ENCODE measurements at regions not wholly inside any gene's neighbourhood (a gene's known extent, or its start where the extent isn't known, plus 50 kb on each side); places are given as distances from the start of the nearest gene placed in this dataset.
A peak's percentile ranks its signal among the peaks of the same experiment; 100 is the strongest.

DNA sequence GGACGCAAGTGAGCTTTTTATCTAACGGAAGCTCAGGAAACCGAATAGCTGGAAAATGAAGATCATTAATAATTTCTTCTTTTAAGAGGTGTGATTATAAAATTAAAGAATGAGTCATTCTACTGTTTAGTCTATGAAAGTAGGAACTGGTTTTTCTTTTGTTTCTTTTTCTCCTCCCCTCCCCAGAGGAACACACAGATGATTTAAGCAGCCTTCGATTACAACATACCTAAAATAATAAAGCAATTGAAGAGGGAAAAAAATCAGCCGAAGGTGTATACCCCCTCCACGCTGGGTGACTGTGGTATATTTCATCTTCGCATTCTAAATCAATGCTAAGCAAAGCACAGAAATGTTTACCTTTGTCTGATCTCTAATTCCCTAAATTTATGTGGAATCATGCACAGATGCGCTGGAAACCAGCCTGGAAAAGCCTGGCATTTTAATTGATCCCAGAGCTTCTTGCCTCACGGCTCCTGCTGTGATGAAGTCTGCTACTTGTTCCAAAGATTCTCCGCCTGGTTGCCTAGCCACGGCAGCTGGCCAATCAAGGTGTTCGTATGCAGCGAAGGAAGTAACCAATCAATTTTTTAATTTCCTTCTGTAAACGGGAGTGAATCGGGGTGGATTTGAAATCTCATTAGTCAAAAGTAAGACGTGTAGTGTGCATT lies 133.9 kb downstream of the FANCF start:
- H3K4me3 ChIP-seq (ENCODE audit: low read length in 3 of 3), result no peak overlapping the region
- no peaks in the 10 kb centered on the region for H3K9me3 ChIP-seq (ENCODE audit: control insufficient read depth in 2 of 3, insufficient read depth in 1 of 3, low read length in 3 of 3)
- no peak overlapping the region for H3K27ac ChIP-seq (ENCODE audit: low read depth in 2 of 2, low read length in 2 of 2)
- DNase-seq, result peak in 3 of 5 donors; percentile 9 to 16 (median 10)
- H3K9ac ChIP-seq (ENCODE audit: low read length in 3 of 3), result no peak overlapping the region
- no peaks in the 10 kb centered on the region for H3K27me3 ChIP-seq (ENCODE audit: control insufficient read depth, insufficient read depth, low read length)
- no peaks in the 10 kb centered on the region for H3K4me1 ChIP-seq (ENCODE audit: control insufficient read depth in 2 of 3, insufficient read depth in 2 of 3, low read depth in 1 of 3, low read length in 3 of 3)
- no peaks in the 10 kb centered on the region for H3K36me3 ChIP-seq (ENCODE audit: control insufficient read depth in 2 of 3, insufficient read depth in 3 of 3, low read length in 3 of 3)
- intact Hi-C loops (cut with DNase I), result no loop called here
- TF ChIP-seq, protein P1, sequence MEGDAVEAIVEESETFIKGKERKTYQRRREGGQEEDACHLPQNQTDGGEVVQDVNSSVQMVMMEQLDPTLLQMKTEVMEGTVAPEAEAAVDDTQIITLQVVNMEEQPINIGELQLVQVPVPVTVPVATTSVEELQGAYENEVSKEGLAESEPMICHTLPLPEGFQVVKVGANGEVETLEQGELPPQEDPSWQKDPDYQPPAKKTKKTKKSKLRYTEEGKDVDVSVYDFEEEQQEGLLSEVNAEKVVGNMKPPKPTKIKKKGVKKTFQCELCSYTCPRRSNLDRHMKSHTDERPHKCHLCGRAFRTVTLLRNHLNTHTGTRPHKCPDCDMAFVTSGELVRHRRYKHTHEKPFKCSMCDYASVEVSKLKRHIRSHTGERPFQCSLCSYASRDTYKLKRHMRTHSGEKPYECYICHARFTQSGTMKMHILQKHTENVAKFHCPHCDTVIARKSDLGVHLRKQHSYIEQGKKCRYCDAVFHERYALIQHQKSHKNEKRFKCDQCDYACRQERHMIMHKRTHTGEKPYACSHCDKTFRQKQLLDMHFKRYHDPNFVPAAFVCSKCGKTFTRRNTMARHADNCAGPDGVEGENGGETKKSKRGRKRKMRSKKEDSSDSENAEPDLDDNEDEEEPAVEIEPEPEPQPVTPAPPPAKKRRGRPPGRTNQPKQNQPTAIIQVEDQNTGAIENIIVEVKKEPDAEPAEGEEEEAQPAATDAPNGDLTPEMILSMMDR (IDR thresholded peaks at IDR 0.05; ENCODE audit: borderline replicate concordance, extremely low read depth, insufficient read depth), result no peak
- no peak for FAIRE-seq

DNA sequence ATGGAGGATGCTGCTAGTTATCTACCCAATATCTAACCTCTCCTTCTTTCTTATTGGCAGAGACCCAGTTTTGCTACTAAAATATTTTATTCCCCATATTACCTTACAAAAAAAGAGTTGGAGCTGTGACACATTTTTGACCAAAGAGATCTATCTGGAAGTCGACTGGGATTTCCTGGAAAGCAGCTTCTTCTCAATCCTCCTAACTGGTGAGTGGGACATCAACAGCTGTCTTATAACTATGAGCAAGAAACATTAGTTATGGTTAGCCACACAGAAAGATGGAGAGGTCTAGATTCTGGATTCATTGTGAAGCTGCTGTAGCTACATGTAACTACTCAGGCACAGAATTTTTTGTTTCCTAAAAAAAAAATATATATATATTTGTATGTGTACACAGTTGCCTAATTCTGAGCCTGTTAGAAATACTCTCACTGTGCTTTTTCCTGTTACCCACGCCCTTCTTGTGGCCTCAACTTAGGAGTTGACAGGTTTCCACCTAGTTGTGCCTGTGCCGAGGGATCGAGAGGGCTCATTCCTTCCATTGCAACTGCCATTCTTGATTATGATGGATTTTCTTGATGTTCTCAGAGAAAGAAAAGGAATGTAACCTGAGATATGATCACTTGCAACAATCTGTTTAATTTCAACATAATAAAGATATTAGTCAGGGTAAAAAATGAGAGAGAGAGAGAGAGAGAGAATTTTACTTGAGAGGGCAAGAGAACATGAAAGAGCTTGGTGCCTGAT lies 142.0 kb downstream of the SLC17A6 start:
- H3K4me1 ChIP-seq (ENCODE audit: control insufficient read depth in 2 of 3, insufficient read depth in 2 of 3, low read depth in 1 of 3, low read length in 3 of 3), result no peaks in the 10 kb centered on the region
- TF ChIP-seq, protein P1 (IDR thresholded peaks at IDR 0.05; ENCODE audit: borderline replicate concordance, extremely low read depth, insufficient read depth), result no peak
- H3K4me3 ChIP-seq (ENCODE audit: low read length in 3 of 3), result no peak overlapping the region
- DNase-seq (no peak), FAIRE-seq (no peak)
- intact Hi-C loops (cut with DNase I), result no loop called here
- no peaks in the 10 kb centered on the region for H3K27me3 ChIP-seq (ENCODE audit: control insufficient read depth, insufficient read depth, low read length)
- H3K27ac ChIP-seq (ENCODE audit: low read depth in 2 of 2, low read length in 2 of 2), result no peak overlapping the region
- H3K9me3 ChIP-seq (ENCODE audit: control insufficient read depth in 2 of 3, insufficient read depth in 1 of 3, low read length in 3 of 3), result no peaks in the 10 kb centered on the region
- H3K36me3 ChIP-seq (ENCODE audit: control insufficient read depth in 2 of 3, insufficient read depth in 3 of 3, low read length in 3 of 3), result no peaks in the 10 kb centered on the region
- no peak overlapping the region for H3K9ac ChIP-seq (ENCODE audit: low read length in 3 of 3)

DNA sequence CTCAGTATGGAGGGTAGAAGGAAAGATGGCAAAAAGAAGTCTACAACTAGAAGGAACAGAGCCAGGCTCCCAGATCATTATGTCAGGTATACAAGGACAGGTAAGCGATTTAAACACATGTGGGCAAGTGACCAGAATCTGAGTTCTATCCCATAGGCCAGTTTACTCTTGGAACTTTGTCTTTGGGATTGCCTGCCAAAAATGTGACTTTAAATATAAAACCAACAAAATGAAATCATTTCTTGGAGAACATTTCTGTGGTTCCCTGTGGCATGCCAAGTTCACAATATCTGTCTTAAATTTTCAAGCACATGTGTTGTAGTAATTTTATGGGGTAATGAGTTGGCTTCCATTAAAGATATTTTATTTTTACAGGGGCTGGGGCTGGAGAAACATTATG lies 141.0 kb downstream of the SLC17A6 start:
- H3K4me1 ChIP-seq (ENCODE audit: control insufficient read depth in 2 of 3, insufficient read depth in 2 of 3, low read depth in 1 of 3, low read length in 3 of 3), result no peaks in the 10 kb centered on the region
- no peak overlapping the region for H3K9ac ChIP-seq (ENCODE audit: low read length in 3 of 3)
- DNase-seq, result no peak
- H3K9me3 ChIP-seq (ENCODE audit: control insufficient read depth in 2 of 3, insufficient read depth in 1 of 3, low read length in 3 of 3), result no peaks in the 10 kb centered on the region
- TF ChIP-seq, protein P1 (IDR thresholded peaks at IDR 0.05; ENCODE audit: borderline replicate concordance, extremely low read depth, insufficient read depth), result no peak
- H3K27ac ChIP-seq (ENCODE audit: low read depth in 2 of 2, low read length in 2 of 2), result no peak overlapping the region
- H3K27me3 ChIP-seq (ENCODE audit: control insufficient read depth, insufficient read depth, low read length), result no peaks in the 10 kb centered on the region
- no peak for FAIRE-seq
- H3K4me3 ChIP-seq (ENCODE audit: low read length in 3 of 3), result no peak overlapping the region
- intact Hi-C loops (cut with DNase I), result no loop called here
- H3K36me3 ChIP-seq (ENCODE audit: control insufficient read depth in 2 of 3, insufficient read depth in 3 of 3, low read length in 3 of 3), result no peaks in the 10 kb centered on the region

Measured in kidney (tissue), 13 donors.